Endothelial cell of umbilical vein (primary cell): ENCODE measurements at regions not wholly inside any gene's neighbourhood (a gene's known extent, or its start where the extent isn't known, plus 50 kb on each side); places are given as distances from the start of the nearest gene placed in this dataset.

Experiments
- BruUV-seq: library from RNA; stranded (reverse); fragments of 400-500 nt; replicated peaks from 2 replicates; lab custom pipeline; 2021; lab: Mats Ljungman, UMichigan
- CTCF ChIA-PET: fragments of 300-600, 350-600 bp; sonication (Branson Sonifier 250); formaldehyde crosslinking; loops from one replicate; lab custom pipeline; 2021; ENCODE audit warnings: antibody characterized with exemption, inconsistent platforms; lab: Charles Lee
- POLR2A ChIA-PET: fragments of 300-600, 350-600 bp; sonication (Branson Sonifier 250); formaldehyde crosslinking; loops from one replicate; lab custom pipeline; 2021; ENCODE audit warnings: antibody characterized with exemption, inconsistent platforms; lab: Charles Lee
- DNase-seq: peaks from one replicate; pipeline ENCODE4 v3.0.0-alpha.2; 2011; ENCODE audit warnings: low read depth, low spot score
- FAIRE-seq: peaks from 2 replicates; lab custom pipeline; 2011; peaks lifted over from hg19 to GRCh38; lab: Jason Lieb, UNC
- H2AFZ ChIP-seq: 2 replicates; pipeline ENCODE4 v1.6.0; 2012; ENCODE audit warnings: low read depth, low read length, control low read depth, inconsistent platforms
- H3K27ac ChIP-seq: 2 replicates; pipeline ENCODE4 v1.5.1; 2011; ENCODE audit warnings: low read depth, mild to moderate bottlenecking, control low read depth, low read length, moderate library complexity; ENCODE audit not compliant: insufficient read depth
- H3K27me3 ChIP-seq, 2 experiments: 2 replicates each; pipeline versions ENCODE4 v1.6.0 to v1.6.1; 2011; ENCODE audit warnings: low read length in 2 of 2, mixed read lengths in 1 of 2; ENCODE audit not compliant: control insufficient read depth in 2 of 2, insufficient read depth in 2 of 2
- H3K36me3 ChIP-seq, 2 experiments: 2 replicates in 1 of 2; 3 replicates in 1 of 2; pipeline ENCODE4 v1.5.1; 2011; ENCODE audit warnings: low read length in 2 of 2, mild to moderate bottlenecking in 1 of 2, moderate library complexity in 1 of 2; ENCODE audit not compliant: control insufficient read depth in 2 of 2, insufficient read depth in 2 of 2; ENCODE audit errors: extremely low read depth in 1 of 2
- H3K4me1 ChIP-seq: 3 replicates; pipeline ENCODE4 v1.5.1; 2011; ENCODE audit warnings: mild to moderate bottlenecking, low read length; ENCODE audit not compliant: control insufficient read depth, insufficient read depth; ENCODE audit errors: extremely low read depth
- H3K4me2 ChIP-seq: 2 replicates; pipeline ENCODE4 v1.6.1; 2011; ENCODE audit warnings: low read length, control low read depth, mixed read lengths; ENCODE audit not compliant: insufficient read depth
- H3K4me3 ChIP-seq, 3 experiments: fragments of 200-600 bp in 1 of 3; sonication (generic), shearing (Covaris generic) in 1 of 3; replicated peaks in 1 of 3; 2 replicates each; pipeline ENCODE4 v1.5.1; 2011 to 2016; ENCODE audit warnings: control low read depth in 3 of 3, low read length in 3 of 3, mild to moderate bottlenecking in 2 of 3, inconsistent platforms in 1 of 3, low read depth in 1 of 3, moderate library complexity in 1 of 3; ENCODE audit not compliant: insufficient read depth in 1 of 3
- H3K79me2 ChIP-seq: 2 replicates; pipeline ENCODE4 v1.6.0; 2012; ENCODE audit warnings: low read length, inconsistent platforms; ENCODE audit not compliant: control insufficient read depth, insufficient read depth
- H3K9ac ChIP-seq: replicated peaks from 2 replicates; pipeline ENCODE3; 2011; ENCODE audit warnings: low read length, control low read depth; ENCODE audit not compliant: insufficient read depth; ENCODE audit errors: extremely low read depth
- H3K9me1 ChIP-seq: replicated peaks from 3 replicates; pipeline ENCODE4 v1.6.0; 2011; ENCODE audit warnings: mild to moderate bottlenecking, low read length; ENCODE audit not compliant: control insufficient read depth, insufficient read depth; ENCODE audit errors: extremely low read depth
- H3K9me3 ChIP-seq: replicated peaks from 2 replicates; pipeline ENCODE4 v1.5.1; 2012; ENCODE audit warnings: low read length, inconsistent platforms; ENCODE audit not compliant: control insufficient read depth, insufficient read depth
- H4K20me1 ChIP-seq: replicated peaks from 2 replicates; pipeline ENCODE3; 2011; ENCODE audit warnings: mild to moderate bottlenecking, low read length; ENCODE audit not compliant: control insufficient read depth, insufficient read depth; ENCODE audit errors: extremely low read depth
- EZH2 ChIP-seq: IDR thresholded peaks from 2 replicates; pipeline ENCODE4 v1.6.1; 2012; ENCODE audit warnings: borderline replicate concordance, low read depth, mild to moderate bottlenecking, moderate library complexity, low read length, inconsistent platforms; ENCODE audit not compliant: severe bottlenecking
- FOS ChIP-seq: IDR thresholded peaks from 2 replicates; pipeline ENCODE4 v1.6.1; 2011; ENCODE audit warnings: mild to moderate bottlenecking, low read length, moderate library complexity, borderline replicate concordance; ENCODE audit not compliant: insufficient read depth
- GATA2 ChIP-seq: IDR thresholded peaks from 2 replicates; pipeline ENCODE4 v1.7.0; 2011; ENCODE audit warnings: low read depth, mild to moderate bottlenecking, moderate library complexity, mixed read lengths, low read length; ENCODE audit not compliant: insufficient read length, insufficient read depth
- JUN ChIP-seq: IDR thresholded peaks from 2 replicates; pipeline ENCODE4 v1.6.1; 2011; ENCODE audit warnings: borderline replicate concordance, low read depth; ENCODE audit not compliant: insufficient read length, insufficient read depth
- MAX ChIP-seq: IDR thresholded peaks from 2 replicates; pipeline ENCODE4 v1.6.1; 2011; ENCODE audit not compliant: insufficient read depth, insufficient read length
- MYC ChIP-seq: IDR thresholded peaks from one replicate; pipeline ENCODE4 v1.6.1; 2011; ENCODE audit warnings: mild to moderate bottlenecking, low read depth, low read length
- POLR2A ChIP-seq: IDR thresholded peaks from 2 replicates; pipeline ENCODE4 v1.6.1; 2012; ENCODE audit warnings: low read depth, mild to moderate bottlenecking, control low read depth, low read length
- POLR2AphosphoS5 ChIP-seq: IDR thresholded peaks from 2 replicates; pipeline ENCODE4 v1.6.1; 2012; ENCODE audit warnings: low read depth, mild to moderate bottlenecking, control low read depth, low read length, moderate library complexity; ENCODE audit not compliant: insufficient read depth
- dilution Hi-C: fragments of 300-500 bp; cut with MboI; formaldehyde crosslinking; loops from one replicate; pipeline ENCODE4 v1.15.0; 2019; ENCODE audit warnings: low sequenced_read_pairs; ENCODE audit not compliant: extremely low pct_ligation_motif_present
- intact Hi-C: fragments of 100-400 bp; cut with micrococcal nuclease; formaldehyde crosslinking; loops from one replicate; pipeline ENCODE4 v1.10.0; 2022
- TF ChIP-seq, protein P1 (sequence below), 2 donors: IDR thresholded peaks; 1 replicate in 1 of 2; 2 replicates in 1 of 2; pipeline ENCODE4 v1.5.1; 2011; ENCODE audit warnings: low read length in 2 of 2, mild to moderate bottlenecking in 2 of 2, moderate library complexity in 2 of 2, control low read depth in 1 of 2, inconsistent platforms in 1 of 2, low read depth in 1 of 2; ENCODE audit not compliant: insufficient read depth in 1 of 2; ENCODE audit errors: extremely low read depth in 1 of 2

- H3K4me2 ChIP-seq = no peak overlapping the region
- intact Hi-C loops = no loop called here
- H4K20me1 ChIP-seq = no peaks in the 10 kb centered on the region
- H3K27me3 ChIP-seq = no peaks in the 10 kb centered on the region
- POLR2A ChIA-PET = no interaction called here
- TF ChIP-seq MAX (no peak), EZH2 (no peak), POLR2AphosphoS5 (no peak), MYC (no peak), POLR2A (no peak), FOS (no peak), GATA2 (no peak), JUN (no peak)
- TF ChIP-seq, protein P1, sequence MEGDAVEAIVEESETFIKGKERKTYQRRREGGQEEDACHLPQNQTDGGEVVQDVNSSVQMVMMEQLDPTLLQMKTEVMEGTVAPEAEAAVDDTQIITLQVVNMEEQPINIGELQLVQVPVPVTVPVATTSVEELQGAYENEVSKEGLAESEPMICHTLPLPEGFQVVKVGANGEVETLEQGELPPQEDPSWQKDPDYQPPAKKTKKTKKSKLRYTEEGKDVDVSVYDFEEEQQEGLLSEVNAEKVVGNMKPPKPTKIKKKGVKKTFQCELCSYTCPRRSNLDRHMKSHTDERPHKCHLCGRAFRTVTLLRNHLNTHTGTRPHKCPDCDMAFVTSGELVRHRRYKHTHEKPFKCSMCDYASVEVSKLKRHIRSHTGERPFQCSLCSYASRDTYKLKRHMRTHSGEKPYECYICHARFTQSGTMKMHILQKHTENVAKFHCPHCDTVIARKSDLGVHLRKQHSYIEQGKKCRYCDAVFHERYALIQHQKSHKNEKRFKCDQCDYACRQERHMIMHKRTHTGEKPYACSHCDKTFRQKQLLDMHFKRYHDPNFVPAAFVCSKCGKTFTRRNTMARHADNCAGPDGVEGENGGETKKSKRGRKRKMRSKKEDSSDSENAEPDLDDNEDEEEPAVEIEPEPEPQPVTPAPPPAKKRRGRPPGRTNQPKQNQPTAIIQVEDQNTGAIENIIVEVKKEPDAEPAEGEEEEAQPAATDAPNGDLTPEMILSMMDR (IDR thresholded peaks at IDR 0.05; ENCODE audit: extremely low read depth in 1 of 2, insufficient read depth in 1 of 2, low read depth in 1 of 2, low read length in 2 of 2) = no peak
- dilution Hi-C loops = no loop called here
- no TSS peak for BruUV-seq
- H3K4me1 ChIP-seq = no peaks in the 10 kb centered on the region
- H3K9me1 ChIP-seq = no peaks in the 10 kb centered on the region
- no peak overlapping the region for H2AFZ ChIP-seq
- CTCF ChIA-PET = no interaction called here
- FAIRE-seq (no peak), DNase-seq (no peak)
- H3K9ac ChIP-seq = no peak overlapping the region
- H3K36me3 ChIP-seq = no peaks in the 10 kb centered on the region
- H3K79me2 ChIP-seq = no peaks in the 10 kb centered on the region
- no peaks in the 10 kb centered on the region for H3K9me3 ChIP-seq
- H3K4me3 ChIP-seq = no peak overlapping the region
- no peak overlapping the region for H3K27ac ChIP-seq
These were observed 106.9 kb downstream of the BACH1 start for GRCh38 chr21:29405503-29406122.
